ENCODE measurements at regions not wholly inside any gene's neighbourhood (a gene's known extent, or its start where the extent isn't known, plus 50 kb on each side); places are given as distances from the start of the nearest gene placed in this dataset.
"Not testable (repeated sequence)": the region's sequence is repeated elsewhere in the genome, so short reads cannot be mapped to it uniquely, and the experiment has no call there.

GRCh38 chr14:57150449-57150848 is 118.3 kb downstream of the EXOC5 start:
- no peak for DNase-seq

- peak; percentile 42 for DNase-seq
Measured at GRCh38 chr14:57139173-57139572, 129.5 kb downstream of the EXOC5 start.

- peak; percentile 69 for DNase-seq
Measured at GRCh38 chr14:57136669-57137328, 131.9 kb downstream of the EXOC5 start.

- DNase-seq, result not testable (repeated sequence)
Measured at GRCh38 chr14:57127809-57128208, 140.9 kb downstream of the EXOC5 start.

- no peak for DNase-seq
Measured at GRCh38 chr14:57122129-57122528, 146.6 kb downstream of the EXOC5 start.

GRCh38 chr14:57112072-57112807 is 156.5 kb downstream of the EXOC5 start:
- not testable (repeated sequence) for DNase-seq

- DNase-seq, result not testable (repeated sequence)
Measured at GRCh38 chr14:57110411-57110810, 158.3 kb downstream of the EXOC5 start.

GRCh38 chr14:57091030-57091608 is 177.6 kb downstream of the EXOC5 start:
- DNase-seq, result no peak

GRCh38 chr14:57089901-57090300 is 178.8 kb downstream of the EXOC5 start:
- peak; percentile 86 for DNase-seq

GRCh38 chr14:57087841-57088240 is 180.9 kb downstream of the EXOC5 start:
- no peak for DNase-seq

- no peak for DNase-seq
Measured at GRCh38 chr14:57086271-57087162, 182.2 kb downstream of the EXOC5 start.

GRCh38 chr14:57085801-57086200 is 182.9 kb downstream of the EXOC5 start:
- peak; percentile 86 for DNase-seq

GRCh38 chr14:57085043-57085442 is 183.7 kb downstream of the EXOC5 start:
- DNase-seq, result no peak

GRCh38 chr14:57080691-57081090 is 188.0 kb downstream of the EXOC5 start:
- no peak for DNase-seq

- DNase-seq, result no peak
Measured at GRCh38 chr14:57078054-57078453, 190.7 kb downstream of the EXOC5 start.

GRCh38 chr14:57073986-57074385 is 194.7 kb downstream of the EXOC5 start:
- DNase-seq, result no peak

GRCh38 chr14:57071639-57072038 is 197.1 kb downstream of the EXOC5 start:
- DNase-seq, result no peak

GRCh38 chr14:57069702-57070101 is 199.0 kb downstream of the EXOC5 start:
- DNase-seq, result no peak

- DNase-seq, result no peak
Measured at GRCh38 chr14:57068511-57068910, 200.2 kb downstream of the EXOC5 start.

GRCh38 chr14:57066887-57067513 is 201.7 kb downstream of the EXOC5 start:
- peak; percentile 6 for DNase-seq

GRCh38 chr14:57066463-57066862 is 202.2 kb downstream of the EXOC5 start:
- no peak for DNase-seq

GRCh38 chr14:57061009-57061711 is 207.5 kb downstream of the EXOC5 start:
- DNase-seq, result no peak

Data from COR-L47 (cell line).